SJSA1 (cell line): ENCODE measurements at regions not wholly inside any gene's neighbourhood (a gene's known extent, or its start where the extent isn't known, plus 50 kb on each side); places are given as distances from the start of the nearest gene placed in this dataset.
"Not testable (repeated sequence)": the region's sequence is repeated elsewhere in the genome, so short reads cannot be mapped to it uniquely, and the experiment has no call there.

Experiments
- DNase-seq, 2 experiments: peaks; one replicate each; pipeline ENCODE4 v3.0.0-alpha.2; 2015 to 2020; ENCODE audit warnings: low spot score in 2 of 2, low read depth in 1 of 2
- H3K27ac ChIP-seq: fragments of 250-450 bp; sonication (Bioruptor Pico); 2 replicates; pipeline ENCODE4 v1.5.1; 2020; ENCODE audit warnings: mild to moderate bottlenecking, moderate library complexity
- H3K27me3 ChIP-seq: fragments of 250-450 bp; sonication (Bioruptor Pico); replicated peaks from 2 replicates; pipeline ENCODE4 v1.5.1; 2020; ENCODE audit warnings: mild to moderate bottlenecking, moderate library complexity
- H3K36me3 ChIP-seq: fragments of 250-450 bp; sonication (Bioruptor Pico); 2 replicates; pipeline ENCODE4 v1.5.1; 2020; ENCODE audit warnings: mild to moderate bottlenecking
- H3K4me1 ChIP-seq: fragments of 250-450 bp; sonication (Bioruptor Pico); replicated peaks from 2 replicates; pipeline ENCODE4 v1.6.1; 2021; ENCODE audit warnings: mild to moderate bottlenecking
- H3K4me3 ChIP-seq: fragments of 250-450 bp; sonication (Bioruptor Pico); 2 replicates; pipeline ENCODE4 v1.5.1; 2020; ENCODE audit warnings: mild to moderate bottlenecking
- H3K9me3 ChIP-seq: fragments of 250-450 bp; sonication (Bioruptor Pico); replicated peaks from 2 replicates; pipeline ENCODE4 v1.5.1; 2020; ENCODE audit warnings: mild to moderate bottlenecking

DNA sequence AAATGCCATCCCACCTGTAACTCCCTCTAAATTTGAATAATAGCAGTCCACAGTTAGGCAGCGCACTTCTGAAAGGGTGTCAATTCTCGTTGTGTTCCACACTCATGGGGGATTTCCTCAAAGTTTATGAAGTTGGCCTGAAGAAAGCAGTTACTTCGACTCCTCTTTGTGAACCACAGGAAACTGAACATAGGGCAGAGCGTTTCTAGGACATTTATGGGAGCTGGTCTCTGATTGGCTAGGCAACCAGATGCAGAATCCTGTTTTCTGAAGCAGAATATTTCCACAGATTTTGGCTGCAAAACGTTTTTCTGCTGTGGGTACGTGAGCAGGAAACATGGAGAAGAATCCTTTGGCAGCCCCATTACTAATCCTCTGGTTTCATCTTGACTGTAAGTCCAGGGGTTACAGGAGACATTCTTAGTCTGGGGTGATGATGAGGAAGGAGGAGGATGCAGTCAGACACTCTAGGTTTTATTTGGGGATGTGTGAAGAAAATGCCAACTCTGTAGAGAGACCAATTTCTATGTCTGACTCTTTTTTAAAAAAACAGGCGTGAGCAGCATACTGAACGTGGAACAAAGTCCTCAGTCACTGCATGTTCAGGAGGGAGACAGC, 431.5 kb upstream of the OR4E1 start:
- H3K27ac ChIP-seq = no peak overlapping the region
- H3K4me3 ChIP-seq = no peak overlapping the region
- 0 out of 2 replicates have a peak, but pooled peaks cover 5% of the 10 kb centered on the region for H3K27me3 ChIP-seq
- no peaks in the 10 kb centered on the region for H3K9me3 ChIP-seq
- H3K36me3 ChIP-seq = no peaks in the 10 kb centered on the region
- no peaks in the 10 kb centered on the region for H3K4me1 ChIP-seq
- DNase-seq = no peak

DNA sequence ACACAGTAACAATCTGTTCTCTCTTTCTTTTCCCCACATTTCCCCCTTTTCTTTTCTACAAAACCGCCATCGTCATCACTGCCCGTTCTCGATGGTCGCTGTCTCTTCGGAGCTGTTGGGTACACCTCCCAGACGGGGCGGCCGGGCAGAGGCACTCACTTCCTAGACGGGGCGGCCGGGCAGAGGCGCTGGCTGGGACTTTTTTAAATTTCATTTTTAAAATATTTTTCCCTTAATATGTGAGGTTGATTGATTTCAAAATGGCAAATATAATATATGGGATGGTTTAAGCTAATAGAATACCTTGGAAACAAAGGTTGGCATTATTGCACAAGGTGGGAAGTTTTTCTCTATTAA, 427.1 kb upstream of the OR4E1 start:
- H3K4me1 ChIP-seq, H3K9me3 ChIP-seq, DNase-seq, H3K4me3 ChIP-seq, H3K27me3 ChIP-seq, H3K27ac ChIP-seq, H3K36me3 ChIP-seq: not testable (repeated sequence)

DNA sequence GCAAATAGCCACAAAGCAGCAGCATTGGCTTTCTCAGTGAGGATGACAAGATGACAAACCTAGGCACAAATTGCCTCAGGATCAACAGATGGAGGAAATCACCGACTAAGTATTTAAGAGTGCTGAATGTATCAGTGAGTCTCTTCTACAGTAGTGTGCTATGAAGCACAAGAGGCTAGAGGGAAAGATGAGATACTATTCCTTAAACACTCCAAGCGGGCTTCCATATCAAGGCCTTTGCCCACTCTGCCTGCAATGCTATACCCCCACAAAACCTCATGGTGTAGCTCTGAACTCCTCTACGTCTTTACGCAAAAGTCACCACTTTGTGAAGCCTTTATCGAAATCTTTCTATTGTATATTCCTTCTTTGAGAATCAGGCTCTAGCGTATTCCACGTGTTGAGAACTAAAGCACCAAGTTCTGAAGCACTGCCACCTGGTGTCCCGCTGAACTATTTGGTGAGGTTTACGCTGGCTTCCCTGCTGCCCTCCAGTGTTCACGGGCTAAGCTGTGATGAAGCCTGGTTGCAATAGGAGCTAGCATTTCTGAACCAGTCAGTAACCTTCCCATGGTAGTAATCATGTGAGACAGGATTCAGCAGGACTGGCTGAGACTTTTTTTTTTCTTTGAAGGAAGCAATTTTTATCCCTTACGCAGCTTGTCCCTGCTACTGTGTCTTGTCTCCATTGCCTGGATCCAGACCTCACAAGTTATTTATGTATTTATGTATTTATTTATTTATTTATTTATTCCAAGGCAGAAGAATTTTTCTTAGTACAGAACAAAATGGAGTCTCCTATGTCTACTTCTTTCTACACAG, 426.5 kb upstream of the OR4E1 start:
- Histone ChIP-seq H3K9me3 (no peaks in the 10 kb centered on the region), H3K4me1 (no peaks in the 10 kb centered on the region), H3K36me3 (no peaks in the 10 kb centered on the region), H3K27me3 (no peaks in the 10 kb centered on the region), H3K27ac (no peak overlapping the region), H3K4me3 (no peak overlapping the region)
- DNase-seq = peak in 1 of 2 experiments; percentile 45

DNA sequence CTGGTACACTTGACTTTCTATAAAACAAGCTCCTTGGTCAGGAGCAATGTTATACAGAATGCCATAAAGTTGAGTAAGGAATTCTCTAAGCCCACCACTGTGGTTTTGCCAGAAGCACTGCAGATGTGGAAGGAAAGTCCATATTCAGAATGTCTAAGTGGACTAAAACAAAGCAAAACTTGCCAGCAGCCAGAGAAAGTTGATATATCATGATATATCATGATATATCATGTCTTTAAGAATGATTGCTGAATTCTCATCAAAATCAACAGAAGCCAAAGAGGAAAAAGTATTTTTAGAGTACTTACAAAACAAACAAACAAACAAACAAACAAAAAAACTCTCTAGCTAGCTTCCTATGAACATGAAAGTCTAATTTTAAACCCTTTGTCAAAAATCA, 424.8 kb upstream of the OR4E1 start:
- Histone ChIP-seq H3K36me3 (no peaks in the 10 kb centered on the region), H3K9me3 (no peaks in the 10 kb centered on the region), H3K27ac (no peak overlapping the region), H3K27me3 (no peaks in the 10 kb centered on the region), H3K4me1 (no peaks in the 10 kb centered on the region), H3K4me3 (no peak overlapping the region)
- DNase-seq = no peak

DNA sequence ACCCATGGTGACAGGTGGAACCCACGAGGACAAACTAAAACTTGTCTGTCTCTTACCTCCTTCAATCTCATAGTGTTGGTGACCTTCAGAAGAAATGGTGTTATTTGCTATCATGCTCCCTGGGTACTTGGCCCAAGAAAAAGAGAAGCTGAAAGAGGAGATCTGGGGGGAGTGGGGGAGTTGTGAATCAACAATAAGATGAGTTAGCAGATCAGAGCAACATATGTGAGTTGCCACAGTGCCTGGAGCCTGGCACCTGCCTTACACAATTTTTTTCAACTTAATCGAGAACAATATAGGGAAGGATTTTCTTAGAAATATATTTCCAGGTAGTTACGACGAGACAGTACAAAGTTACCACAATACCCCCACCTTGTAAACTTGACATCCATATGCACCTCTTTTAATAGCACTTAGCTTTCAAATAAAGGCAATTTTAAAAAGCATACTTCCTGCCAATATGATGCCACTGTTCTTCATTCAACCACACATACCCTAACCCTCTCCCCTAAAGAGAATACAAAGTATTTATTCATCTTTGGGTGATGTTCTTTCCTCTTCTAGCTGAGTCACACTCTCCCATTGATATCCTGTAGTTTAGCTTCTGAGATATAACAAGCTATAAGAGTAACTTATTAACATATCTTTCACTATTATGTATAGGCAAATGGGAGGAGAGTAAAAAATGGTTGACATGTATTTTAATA, 424.1 kb upstream of the OR4E1 start:
- DNase-seq = no peak
- H3K27me3 ChIP-seq = no peaks in the 10 kb centered on the region
- no peaks in the 10 kb centered on the region for H3K4me1 ChIP-seq
- H3K36me3 ChIP-seq = no peaks in the 10 kb centered on the region
- no peak overlapping the region for H3K4me3 ChIP-seq
- H3K27ac ChIP-seq = no peak overlapping the region
- H3K9me3 ChIP-seq = no peaks in the 10 kb centered on the region

DNA sequence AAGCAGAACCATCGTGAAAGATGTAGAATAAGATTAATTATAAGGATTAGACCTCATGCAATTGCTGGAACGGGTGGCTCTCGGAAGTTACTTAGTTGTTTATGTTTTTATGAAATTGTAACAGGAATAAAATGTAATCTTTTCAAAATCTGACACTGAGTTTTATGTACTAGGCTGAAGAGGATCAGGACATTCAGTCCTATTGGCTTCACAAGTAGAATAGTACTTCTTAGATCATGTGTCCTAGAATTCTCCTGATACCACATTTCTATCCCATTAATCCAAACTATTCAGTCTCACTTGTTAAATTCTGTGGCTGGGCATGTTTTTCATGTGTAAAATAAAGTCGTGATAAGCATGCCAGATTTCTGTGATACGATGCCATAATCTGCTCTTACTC, 423.5 kb upstream of the OR4E1 start:
- Histone ChIP-seq H3K9me3 (no peaks in the 10 kb centered on the region), H3K4me3 (no peak overlapping the region), H3K27me3 (no peaks in the 10 kb centered on the region), H3K4me1 (no peaks in the 10 kb centered on the region), H3K36me3 (no peaks in the 10 kb centered on the region), H3K27ac (no peak overlapping the region)
- DNase-seq = no peak

DNA sequence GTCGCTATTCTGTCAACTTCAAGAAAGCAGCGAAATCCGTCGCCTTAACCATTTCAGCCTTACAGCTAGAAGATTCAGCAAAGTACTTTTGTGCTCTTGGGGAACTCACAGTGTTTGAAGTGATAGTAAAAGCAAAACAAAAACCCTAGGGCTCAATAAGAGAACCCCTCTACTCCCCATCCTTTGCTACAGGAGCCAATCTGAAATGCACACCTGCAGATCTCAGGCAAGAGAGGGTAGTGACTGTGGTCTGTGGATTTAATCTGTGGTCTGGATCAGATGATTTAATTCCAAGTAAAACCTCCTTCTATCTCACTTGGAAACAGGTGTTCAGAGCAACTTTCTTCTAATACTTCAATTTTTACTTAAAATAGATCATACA, 422.9 kb upstream of the OR4E1 start:
- Histone ChIP-seq H3K27me3 (no peaks in the 10 kb centered on the region), H3K4me3 (no peak overlapping the region), H3K36me3 (no peaks in the 10 kb centered on the region), H3K4me1 (no peaks in the 10 kb centered on the region), H3K27ac (no peak overlapping the region), H3K9me3 (no peaks in the 10 kb centered on the region)
- no peak for DNase-seq

DNA sequence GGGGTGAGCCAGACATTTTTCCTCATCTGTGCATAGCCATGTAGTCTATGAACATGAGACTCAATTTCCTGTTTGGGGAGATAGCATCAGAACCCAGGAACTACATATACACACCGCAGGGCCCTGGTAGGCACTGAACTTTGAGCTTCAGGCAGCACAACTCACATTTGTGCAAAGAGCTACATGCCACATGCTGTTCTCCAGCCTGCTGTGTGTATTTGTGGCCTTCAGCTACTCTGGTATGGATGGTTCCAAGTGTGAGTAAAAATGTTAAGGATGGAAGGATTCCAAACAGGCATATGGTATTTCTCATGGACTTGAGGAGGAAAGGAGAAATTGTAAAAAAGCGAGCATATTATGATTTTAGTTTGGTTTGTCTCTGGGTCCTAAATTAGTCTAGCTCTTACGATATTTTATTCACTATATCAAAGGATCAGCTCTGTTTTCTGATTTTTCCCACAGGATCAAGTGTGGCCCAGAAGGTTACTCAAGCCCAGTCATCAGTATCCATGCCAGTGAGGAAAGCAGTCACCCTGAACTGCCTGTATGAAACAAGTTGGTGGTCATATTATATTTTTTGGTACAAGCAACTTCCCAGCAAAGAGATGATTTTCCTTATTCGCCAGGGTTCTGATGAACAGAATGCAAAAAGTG, 422.4 kb upstream of the OR4E1 start:
- H3K4me1 ChIP-seq = no peaks in the 10 kb centered on the region
- no peak overlapping the region for H3K27ac ChIP-seq
- no peaks in the 10 kb centered on the region for H3K36me3 ChIP-seq
- H3K27me3 ChIP-seq = no peaks in the 10 kb centered on the region
- H3K9me3 ChIP-seq = no peaks in the 10 kb centered on the region
- DNase-seq = no peak
- no peak overlapping the region for H3K4me3 ChIP-seq

DNA sequence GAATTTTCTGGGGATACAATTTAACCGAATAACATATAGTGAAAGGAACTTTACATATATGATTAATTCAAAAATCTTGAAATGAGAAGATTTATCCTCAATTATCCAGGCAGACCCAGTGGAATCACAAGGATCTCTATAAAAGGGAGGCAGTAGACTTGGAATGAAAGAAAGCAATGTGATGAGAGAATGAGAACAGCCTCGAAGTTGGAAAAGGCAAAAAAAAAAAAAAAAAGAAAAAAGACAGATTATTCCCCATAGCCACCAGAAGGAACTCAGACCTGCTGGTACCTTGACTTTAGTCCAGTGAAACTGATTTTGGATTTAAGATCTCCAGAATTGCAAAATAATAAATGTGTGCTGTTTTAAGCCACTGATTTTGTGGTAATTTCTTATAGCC, 416.3 kb upstream of the OR4E1 start:
- DNase-seq = no peak
- Histone ChIP-seq H3K4me1 (no peaks in the 10 kb centered on the region), H3K36me3 (no peaks in the 10 kb centered on the region), H3K9me3 (no peaks in the 10 kb centered on the region), H3K27ac (no peak overlapping the region), H3K27me3 (no peaks in the 10 kb centered on the region), H3K4me3 (no peak overlapping the region)

DNA sequence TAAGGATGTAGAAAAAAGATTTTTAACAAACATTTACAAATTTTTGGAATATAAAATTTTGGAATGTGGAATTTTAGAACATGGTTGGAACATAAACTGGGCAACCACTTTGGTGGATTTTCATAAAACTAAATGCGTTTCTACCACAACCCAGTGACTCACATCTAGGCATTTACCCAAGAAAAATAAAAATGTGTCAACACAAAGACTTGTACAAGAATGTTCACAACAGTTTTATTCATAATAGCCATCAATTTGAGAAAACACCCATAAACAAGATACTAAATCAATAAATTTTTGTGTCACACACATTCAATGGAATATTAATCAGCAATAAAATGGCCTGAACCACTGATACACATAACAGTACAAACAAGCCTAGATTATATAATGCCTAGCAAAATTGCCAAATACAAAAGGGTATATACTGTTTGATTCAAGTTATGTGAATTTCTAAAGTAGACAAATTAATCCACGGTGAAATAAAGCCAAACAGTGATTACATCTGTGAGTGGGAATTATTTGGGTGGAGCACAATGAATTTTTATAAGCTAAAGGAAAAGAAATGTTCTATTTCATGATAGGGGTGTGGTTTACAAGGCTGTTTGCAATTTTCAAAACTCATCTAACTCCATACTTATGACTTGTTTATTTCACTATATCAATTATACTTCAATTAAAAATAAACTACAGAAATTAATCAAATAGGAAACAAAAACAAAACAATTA, 415.2 kb upstream of the OR4E1 start:
- Histone ChIP-seq H3K4me3 (no peak overlapping the region), H3K9me3 (no peaks in the 10 kb centered on the region), H3K27me3 (no peaks in the 10 kb centered on the region), H3K4me1 (no peaks in the 10 kb centered on the region), H3K27ac (no peak overlapping the region), H3K36me3 (no peaks in the 10 kb centered on the region)
- no peak for DNase-seq

DNA sequence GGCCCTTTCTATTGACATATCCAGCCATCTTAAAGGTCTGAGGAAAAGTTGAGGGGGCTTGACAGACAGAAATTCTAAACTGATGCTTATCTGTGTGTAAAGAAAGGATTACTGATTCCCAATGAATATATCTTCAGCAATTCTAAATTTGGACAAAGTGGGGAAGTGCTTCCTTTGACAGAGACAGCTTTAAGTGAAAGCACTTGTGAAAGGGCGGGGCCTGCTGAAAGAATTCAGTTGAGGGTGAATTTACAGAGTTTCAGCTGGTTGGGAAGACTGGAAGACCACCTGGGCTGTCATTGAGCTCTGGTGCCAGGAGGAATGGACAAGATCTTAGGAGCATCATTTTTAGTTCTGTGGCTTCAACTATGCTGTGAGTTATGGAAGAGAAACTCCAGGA, 412.5 kb upstream of the OR4E1 start:
- DNase-seq = no peak

DNA sequence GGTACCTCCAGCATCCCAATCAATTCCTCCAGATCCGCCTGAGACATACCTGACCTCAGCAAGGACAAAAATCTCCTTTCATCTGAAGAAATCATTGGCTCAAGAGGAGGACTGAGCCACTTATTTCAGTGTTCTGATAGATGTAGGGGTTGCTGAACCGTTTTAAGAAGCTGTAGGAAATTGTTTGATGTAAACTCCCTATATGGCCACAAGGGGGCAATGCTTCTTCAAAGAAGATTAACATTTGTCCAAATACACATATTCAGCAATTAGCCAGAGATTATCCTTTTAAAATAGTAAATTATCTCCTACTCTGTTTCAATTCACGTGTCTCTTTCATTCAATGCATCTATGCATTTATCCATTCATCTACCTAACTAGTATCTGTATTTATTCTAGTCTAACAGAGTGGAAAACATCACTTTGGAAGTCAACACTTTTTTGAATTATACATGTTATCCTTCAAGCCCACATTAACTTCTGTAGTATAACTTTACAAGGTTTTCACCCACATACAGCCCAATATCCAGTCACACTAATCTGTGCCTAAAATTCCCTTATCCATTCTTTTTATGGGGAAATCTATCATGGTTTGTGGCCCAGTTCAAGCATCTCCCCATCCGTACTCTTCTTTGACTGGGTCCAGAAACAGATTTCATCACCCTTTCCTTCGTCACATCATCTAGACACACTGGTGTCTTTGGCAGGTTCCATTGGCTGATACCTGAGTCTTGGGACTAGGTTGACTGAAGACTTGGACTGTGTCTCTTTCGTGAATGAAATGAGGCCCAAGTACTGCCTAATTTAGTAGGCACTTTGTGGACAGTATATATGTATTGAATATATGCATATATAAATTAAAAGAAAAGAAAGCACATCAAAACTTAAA, 411.0 kb upstream of the OR4E1 start:
- DNase-seq = peak in 1 of 2 experiments; percentile 26
- Histone ChIP-seq H3K27ac (no peak overlapping the region), H3K9me3 (no peaks in the 10 kb centered on the region), H3K4me1 (no peaks in the 10 kb centered on the region), H3K27me3 (no peaks in the 10 kb centered on the region), H3K36me3 (no peaks in the 10 kb centered on the region), H3K4me3 (no peak overlapping the region)

More for the DNA sequence above, 412.5 kb upstream of the OR4E1 start:
- H3K4me3 ChIP-seq = no peak overlapping the region
- H3K9me3 ChIP-seq = no peaks in the 10 kb centered on the region
- no peaks in the 10 kb centered on the region for H3K27me3 ChIP-seq
- no peak overlapping the region for H3K27ac ChIP-seq
- H3K4me1 ChIP-seq = no peaks in the 10 kb centered on the region
- no peaks in the 10 kb centered on the region for H3K36me3 ChIP-seq

DNA sequence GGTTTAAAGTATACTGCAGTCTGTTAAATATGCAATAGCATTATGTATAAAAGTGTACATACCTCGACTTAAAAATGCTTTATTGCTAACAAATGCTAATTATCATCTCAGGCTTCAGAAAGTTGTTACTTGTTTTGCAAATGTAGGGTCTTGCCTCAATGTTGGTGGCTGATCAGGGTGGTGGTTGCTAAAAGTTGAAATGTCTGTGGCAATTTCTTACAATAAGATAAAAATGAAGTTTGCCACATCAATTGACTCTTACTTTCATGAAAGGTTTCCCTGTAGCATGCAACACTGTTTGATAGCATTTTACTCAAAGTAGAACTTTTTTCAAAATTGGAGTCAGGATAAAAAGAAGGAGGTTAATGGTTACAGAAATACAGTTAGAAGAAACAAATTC, 407.7 kb upstream of the OR4E1 start:
- no peaks in the 10 kb centered on the region for H3K4me1 ChIP-seq
- H3K36me3 ChIP-seq = no peaks in the 10 kb centered on the region
- H3K27ac ChIP-seq = no peak overlapping the region
- no peaks in the 10 kb centered on the region for H3K9me3 ChIP-seq
- H3K27me3 ChIP-seq = no peaks in the 10 kb centered on the region
- no peak for DNase-seq
- H3K4me3 ChIP-seq = no peak overlapping the region
